Mucosa of gallbladder (tissue), 1 donor: ENCODE measurements at regions not wholly inside any gene's neighbourhood (a gene's known extent, or its start where the extent isn't known, plus 50 kb on each side); places are given as distances from the start of the nearest gene placed in this dataset.

Experiments
- DNase-seq: peaks from one replicate; pipeline ENCODE4 v3.0.0-alpha.2; 2020; ENCODE audit warnings: low spot score
- donor health status: DM: no; HTN: no; CAD: no.

DNA sequence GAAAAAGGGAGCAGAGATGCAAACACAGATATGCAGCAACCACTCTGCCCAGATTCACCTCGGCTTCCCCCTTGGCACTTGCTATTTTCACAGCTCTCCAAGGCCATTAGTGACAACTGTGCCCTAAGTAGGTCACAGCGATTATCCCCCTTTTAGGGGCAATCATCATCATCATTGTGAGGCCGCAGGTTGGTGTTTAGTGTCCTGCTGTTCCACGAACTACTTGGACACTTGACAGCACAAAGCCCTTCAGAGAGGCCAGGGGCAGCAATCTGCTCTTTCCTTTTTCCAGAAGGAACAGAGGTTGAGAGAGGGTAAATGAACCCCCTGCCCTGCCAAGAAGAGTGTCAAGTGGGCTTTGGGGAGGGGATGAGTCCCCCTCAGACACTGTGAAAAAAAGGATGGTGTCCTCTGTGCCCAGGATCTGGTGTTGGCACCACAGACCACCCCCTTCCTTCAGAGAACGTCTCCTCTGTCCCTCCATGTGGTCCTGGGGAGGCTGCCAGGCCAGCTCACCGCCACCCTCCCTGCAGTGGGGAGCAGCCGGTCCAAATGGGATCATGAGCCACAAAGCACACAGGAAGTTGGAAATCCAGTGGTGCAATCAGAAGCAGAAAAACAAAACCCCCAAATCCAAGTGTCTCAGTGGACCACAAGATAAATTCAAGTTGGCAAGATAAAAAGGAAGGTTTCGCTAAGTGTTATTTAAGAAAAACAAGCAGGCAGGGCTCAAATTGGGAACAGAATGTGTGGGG, 78.4 kb upstream of the MED9 start:
- no peak for DNase-seq

GRCh38 chr17:17398943-17399926, 77.6 kb upstream of the MED9 start:
- DNase-seq = no peak

DNA sequence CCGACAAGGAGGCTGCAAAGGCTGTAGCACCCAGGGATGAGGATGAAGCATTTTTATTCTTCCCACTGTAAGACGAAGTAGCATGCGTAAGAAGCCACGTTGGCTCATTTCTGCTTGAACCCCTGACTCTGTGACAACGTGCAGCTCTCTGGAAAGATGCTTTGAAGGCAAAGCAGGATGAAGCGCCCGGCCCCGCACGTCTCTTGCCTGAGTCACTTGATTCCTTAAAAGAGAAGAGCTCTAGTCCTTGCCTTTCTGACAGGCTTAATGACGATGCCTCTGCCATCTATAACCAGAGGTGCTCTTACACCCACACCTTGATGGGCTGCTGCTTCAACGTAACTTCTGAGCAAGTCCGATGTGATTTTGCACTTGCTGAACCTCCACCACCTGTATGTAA, 76.7 kb upstream of the MED9 start:
- DNase-seq = no peak

DNA sequence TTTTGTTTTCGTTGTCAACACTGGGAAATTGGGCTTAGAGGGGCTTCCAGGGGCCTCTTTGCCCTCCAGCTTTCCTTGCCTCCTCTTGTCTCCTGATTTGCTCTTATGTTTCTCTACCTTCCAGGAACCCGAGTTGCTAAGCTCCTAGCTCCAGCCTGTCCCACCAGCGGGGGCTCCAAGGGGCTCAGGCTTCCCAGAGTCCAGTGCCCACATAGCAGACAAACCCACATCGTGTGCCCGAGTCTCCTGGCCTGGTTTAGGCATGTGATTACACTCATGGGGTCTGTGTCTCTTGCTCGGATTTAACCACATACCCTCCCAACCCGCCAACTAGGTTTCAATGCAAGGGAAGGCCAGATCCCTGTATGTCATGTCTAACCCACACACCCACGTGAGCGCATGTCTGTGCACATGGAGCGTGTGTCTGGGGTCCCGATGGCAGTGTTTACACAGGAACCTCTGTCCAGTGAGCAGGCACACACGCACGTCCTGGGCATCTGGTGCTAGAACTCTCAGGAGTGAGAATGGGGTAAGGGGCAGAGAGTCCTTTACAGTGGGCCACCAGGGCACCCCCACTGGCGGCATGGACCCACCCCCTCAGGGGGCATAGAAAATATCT, 76.1 kb upstream of the MED9 start:
- DNase-seq = no peak

DNA sequence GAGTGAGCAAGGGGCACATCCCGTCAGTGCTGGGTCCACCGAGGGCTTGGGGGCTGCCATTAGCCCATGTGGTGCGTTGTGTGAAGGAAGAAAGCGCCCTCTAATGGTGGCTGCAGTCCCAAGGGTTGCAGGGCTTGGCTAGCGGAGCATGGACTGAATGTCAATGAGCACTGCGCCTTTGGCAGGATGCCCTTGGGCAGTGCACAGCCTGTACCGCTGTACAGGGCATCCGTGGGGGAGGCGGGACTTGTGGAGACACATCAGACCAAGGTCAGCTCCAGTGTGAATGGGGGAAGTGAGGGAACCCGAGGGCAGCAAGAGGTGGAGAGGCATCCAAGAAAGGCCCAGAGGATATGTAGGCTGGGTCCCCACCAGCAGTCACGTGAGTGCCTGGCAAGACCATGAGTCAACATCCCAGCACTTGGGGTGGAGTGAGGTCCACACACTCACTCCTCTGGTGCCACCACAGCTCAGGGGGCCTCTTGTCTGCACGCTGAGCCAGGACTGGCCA, 75.5 kb upstream of the MED9 start:
- no peak for DNase-seq

DNA sequence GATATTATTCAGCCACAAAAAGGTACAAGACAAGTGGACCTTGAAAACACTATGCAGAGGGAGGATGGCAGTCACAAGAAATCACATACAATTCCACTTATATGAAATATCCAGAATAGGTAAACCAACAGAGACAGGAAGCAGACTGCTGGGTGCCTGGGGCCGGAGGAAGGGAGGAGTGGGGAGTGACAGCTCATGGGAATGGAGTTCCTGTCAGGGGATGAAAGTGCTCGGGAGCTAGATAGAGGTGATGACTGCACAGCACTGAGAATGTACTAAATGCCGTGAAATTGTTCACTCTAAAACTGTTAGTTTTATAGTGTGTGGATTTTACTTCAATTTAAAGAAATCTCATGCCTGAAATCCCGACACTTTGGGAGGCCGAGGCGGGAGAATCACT, 74.2 kb upstream of the MED9 start:
- no peak for DNase-seq

DNA sequence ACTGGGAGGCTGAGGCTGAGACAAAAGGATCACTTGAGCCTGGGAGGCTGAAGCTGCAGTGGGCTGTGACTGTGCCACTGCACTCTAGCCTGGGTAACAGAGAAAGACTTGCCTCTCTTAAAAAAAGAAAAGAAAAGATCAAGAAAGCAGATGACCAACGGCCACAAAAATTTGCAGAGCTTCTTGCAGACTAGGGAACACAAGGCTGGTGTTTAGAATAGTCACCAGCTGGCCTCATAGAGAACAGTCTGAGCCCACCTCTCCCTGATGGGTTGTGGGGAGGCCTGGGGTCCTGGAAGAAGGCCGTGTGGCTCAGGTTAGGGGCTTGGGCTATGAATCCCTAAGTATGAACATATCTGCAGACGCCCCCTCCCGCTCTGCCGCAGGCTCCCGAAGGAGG, 73.7 kb upstream of the MED9 start:
- no peak for DNase-seq

- DNase-seq = no peak
These were observed 72.8 kb upstream of the MED9 start for GRCh38 chr17:17403899-17404576.

GRCh38 chr17:17405673-17406072, 71.1 kb upstream of the MED9 start:
- no peak for DNase-seq

DNA sequence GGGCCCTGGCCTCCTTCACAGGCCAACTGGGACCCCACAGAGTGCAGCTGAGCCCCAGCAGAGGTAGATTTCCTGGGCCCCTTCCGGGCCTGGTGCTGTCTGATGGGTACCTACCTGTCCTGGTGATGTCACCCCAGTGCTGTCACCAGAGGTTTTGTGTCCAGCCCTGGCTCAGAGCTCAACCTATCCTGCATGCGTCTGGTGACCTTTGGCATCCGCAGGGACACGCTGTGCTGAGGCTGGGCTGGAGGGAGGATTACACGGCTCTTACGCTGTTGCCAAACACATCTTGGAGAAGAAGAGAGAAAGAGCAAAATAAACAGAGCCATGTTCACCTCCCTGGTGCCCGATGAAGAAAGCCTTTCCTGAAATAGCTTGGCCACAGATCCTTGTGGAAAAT, 70.6 kb upstream of the MED9 start:
- no peak for DNase-seq

GRCh38 chr17:17408236-17408794, 68.5 kb upstream of the MED9 start:
- peak; percentile 52 for DNase-seq

DNA sequence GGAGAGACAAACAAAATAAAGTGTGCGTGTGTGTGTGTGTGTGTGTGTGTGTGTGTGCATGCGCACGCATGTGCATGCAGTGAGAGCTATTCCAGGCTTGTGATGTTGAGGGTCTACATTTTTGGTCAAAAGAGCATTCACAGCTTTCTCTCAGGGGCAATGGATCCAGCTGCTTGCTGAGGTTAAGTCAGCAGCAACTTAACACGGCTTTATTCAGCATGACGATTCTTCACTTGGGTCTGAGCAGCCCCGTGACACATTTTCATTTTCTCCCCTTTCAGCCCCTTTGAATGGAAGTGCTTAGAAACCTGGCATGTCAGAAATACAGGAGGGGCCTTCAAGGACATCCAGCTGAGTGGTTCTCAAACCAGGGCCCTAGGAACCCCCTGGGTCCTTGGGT, 66.4 kb upstream of the MED9 start:
- no peak for DNase-seq

DNA sequence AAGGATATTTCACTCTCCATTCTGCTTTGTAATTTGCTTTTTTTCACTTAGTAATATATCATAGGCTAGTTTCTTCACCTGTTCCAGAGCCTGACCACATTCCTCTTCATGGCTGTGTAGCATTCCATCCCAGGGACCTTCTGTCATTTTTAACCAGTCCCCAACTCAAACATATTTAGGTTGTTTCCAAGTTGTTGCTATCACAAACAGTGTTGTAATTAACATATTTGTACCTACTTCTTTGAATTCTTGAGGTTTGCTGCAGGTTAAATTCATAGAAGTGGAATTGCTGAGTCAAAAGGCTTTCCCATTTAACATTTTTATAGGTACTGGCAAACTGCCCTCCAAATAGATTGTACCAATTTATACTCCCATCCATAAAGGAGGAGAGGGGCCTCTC, 65.1 kb upstream of the MED9 start:
- DNase-seq = no peak

- DNase-seq = no peak
These were observed 64.5 kb upstream of the MED9 start for GRCh38 chr17:17412326-17412725.

- DNase-seq = no peak
These were observed 63.5 kb upstream of the MED9 start for GRCh38 chr17:17413215-17413792.

GRCh38 chr17:17413821-17414220, 63.0 kb upstream of the MED9 start:
- no peak for DNase-seq

DNA sequence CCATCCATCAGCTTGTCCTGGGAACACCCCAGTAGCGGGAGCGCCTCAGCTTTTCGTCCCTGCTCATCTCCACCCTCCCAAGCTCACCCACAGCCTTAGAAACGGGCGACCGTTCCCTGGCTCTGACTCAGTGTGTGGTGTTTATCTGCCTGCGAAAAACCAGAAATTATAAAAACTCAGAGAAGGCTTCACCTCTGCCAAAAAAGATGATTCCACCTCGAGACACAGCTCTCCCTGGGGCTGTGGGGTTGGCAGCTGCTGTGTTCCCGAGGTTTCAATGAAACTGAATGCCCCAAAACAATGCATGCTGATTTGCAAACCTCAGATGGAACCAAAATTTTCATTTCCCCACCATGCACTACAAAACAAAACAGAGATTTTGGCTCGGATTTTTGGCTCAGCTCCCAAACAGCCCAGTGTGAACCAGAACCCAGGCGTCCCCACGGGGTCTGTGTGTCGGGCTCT, 62.4 kb upstream of the MED9 start:
- no peak for DNase-seq

DNA sequence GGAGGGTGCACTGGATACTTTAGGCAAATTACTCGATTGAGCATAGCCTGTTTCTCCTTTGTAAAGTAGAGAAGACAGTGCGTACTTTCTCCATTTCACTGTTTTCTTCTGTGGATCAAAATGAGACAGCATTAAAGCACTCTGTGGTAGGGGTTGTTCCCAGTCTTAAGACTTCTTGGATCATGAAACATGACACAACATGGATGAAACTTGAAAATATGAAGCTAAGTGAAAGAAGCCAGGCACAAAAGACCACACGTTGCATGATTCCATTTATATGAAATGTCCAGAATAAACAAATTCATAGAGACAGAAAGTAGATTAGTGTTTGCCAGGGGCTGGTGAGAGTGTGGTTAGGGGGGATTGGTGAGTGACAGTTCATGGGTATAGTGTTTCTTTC, 61.8 kb upstream of the MED9 start:
- DNase-seq = no peak

GRCh38 chr17:17416007-17416399, 60.8 kb upstream of the MED9 start:
- DNase-seq = no peak

GRCh38 chr17:17416400-17417360, 60.1 kb upstream of the MED9 start:
- no peak for DNase-seq
